ENCODE measurements at regions not wholly inside any gene's neighbourhood (a gene's known extent, or its start where the extent isn't known, plus 50 kb on each side); places are given as distances from the start of the nearest gene placed in this dataset.

DNA sequence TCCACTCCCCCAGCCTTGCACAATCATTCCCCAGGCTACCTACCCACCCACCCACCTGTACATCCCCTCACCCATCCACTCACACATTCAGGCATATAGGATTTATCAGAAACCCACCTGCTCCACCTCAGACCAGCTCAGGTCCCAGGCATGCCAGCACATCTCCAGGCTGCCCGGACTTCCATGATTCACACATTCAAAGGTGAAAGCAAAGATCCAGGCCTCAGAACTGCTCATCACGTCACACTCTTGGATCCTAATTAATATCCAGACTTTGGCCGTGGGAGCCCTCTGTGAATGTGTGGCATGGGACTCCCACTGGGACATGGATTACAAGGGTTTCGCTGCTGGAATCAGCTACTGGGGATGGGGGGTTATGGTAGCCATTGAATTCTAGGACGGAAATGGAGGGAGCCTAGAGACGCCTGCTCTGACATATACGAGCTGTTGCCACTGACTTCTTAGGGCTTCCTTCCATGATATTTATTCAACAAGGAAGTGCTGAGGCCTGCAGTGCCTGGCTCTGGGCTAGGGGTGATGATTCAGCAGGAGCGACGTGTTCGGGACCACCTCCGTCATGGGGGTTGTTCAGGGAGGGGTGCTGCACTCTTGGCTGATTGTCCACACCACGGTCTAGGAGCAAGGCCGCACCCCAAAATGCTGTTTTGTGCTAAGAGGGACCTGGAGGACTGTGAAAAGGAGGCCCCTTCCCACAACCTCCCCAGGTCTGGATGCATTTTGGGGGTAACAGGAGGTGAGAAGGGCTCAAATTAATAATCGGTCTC, 56.9 kb upstream of the ADRA2C start:
- 40% methylated on average over 8 of the region's 14 CpGs for WGBS (ENCODE audit: low lambda C conversion rate)
- Histone ChIP-seq H3K36me3 (replicated peaks in 1 of 2; ENCODE audit: control insufficient read depth in 1 of 2, insufficient read depth in 2 of 2, low read length in 2 of 2) (no peaks in the 10 kb centered on the region), H2AFZ (ENCODE audit: low read length) (no peak overlapping the region), H3K27ac (ENCODE audit: extremely low read length, insufficient read depth, low read length) (no peak overlapping the region), H3K4me2 (ENCODE audit: low read depth, low read length) (no peak overlapping the region), H3K79me2 (ENCODE audit: insufficient read depth, low read length) (no peaks in the 10 kb centered on the region), H3K9ac (ENCODE audit: insufficient read depth, low read depth, low read length) (no peak overlapping the region), H3K4me3 (replicated peaks in 1 of 3; ENCODE audit: insufficient read depth in 1 of 3, low read depth in 2 of 3, low read length in 3 of 3) (no peak overlapping the region), H3K9me3 (ENCODE audit: low read length) (no peaks in the 10 kb centered on the region), H3K4me1 (ENCODE audit: insufficient read depth, low read length) (peaks cover 15% of the 10 kb centered on the region; the same call in 1 of the 2 replicates), H3K27me3 (ENCODE audit: control insufficient read depth in 1 of 2, insufficient read depth in 2 of 2, low read length in 2 of 2) (peaks cover 12 to 70% of the 10 kb centered on the region in 2 experiments; a peak in 4 of 5 replicates), H4K20me1 (ENCODE audit: insufficient read depth, low read length) (no peaks in the 10 kb centered on the region)
- intact Hi-C loops (cut with micrococcal nuclease; ENCODE audit: unreplicated experiment) (no loop called here), in situ Hi-C loops (cut with HindIII; ENCODE audit: extremely low pct_ligation_motif_present, low pct_unique_long_range_greater_than_20kb) (no loop called here)
- BruUV-seq (replicated peaks) = no TSS peak
- no peak for DNase-seq (ENCODE audit: low spot score)
- CTCF ChIA-PET (ENCODE audit: low intra/inter-chr PET ratio, low total read pairs) = no interaction called here
- ATAC-seq = no peak
- TF ChIP-seq ZFYVE20 (CRISPR knock-in tag; IDR thresholded peaks at IDR 0.05; ENCODE audit: borderline replicate concordance, low read depth) = no peak
- no peak for FAIRE-seq
- POLR2A ChIA-PET = no interaction called here

DNA sequence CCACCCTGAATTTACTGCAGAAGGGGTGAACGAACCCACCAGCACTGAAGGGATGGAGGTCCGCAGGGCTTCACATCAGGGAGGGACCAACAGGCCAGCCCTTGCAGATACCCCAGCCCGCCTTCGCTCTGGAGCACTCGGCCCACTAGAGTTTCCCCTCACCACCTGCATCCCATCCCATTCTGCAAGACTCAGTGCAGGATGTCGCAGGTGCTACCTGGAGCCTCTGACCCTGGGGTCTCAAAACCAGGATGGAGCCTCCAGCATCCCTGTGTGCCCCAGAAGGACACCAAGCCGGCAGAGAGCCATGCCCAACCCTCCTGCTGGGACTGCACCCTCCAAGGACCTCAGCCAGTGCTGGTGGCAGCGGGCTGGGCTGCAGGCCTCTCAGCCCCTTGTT, 57.6 kb upstream of the ADRA2C start:
- in situ Hi-C loops (cut with HindIII; ENCODE audit: extremely low pct_ligation_motif_present, low pct_unique_long_range_greater_than_20kb) = no loop called here
- ChIA-PET POLR2A (no interaction called here), CTCF (ENCODE audit: low intra/inter-chr PET ratio, low total read pairs) (no interaction called here)
- H3K4me3 ChIP-seq (replicated peaks in 1 of 3; ENCODE audit: insufficient read depth in 1 of 3, low read depth in 2 of 3, low read length in 3 of 3) = no peak overlapping the region
- no peaks in the 10 kb centered on the region for H4K20me1 ChIP-seq (ENCODE audit: insufficient read depth, low read length)
- H3K79me2 ChIP-seq (ENCODE audit: insufficient read depth, low read length) = no peaks in the 10 kb centered on the region
- 47% methylated on average over 2 of the region's 8 CpGs for WGBS (ENCODE audit: low lambda C conversion rate)
- BruUV-seq (replicated peaks) = no TSS peak
- H2AFZ ChIP-seq (ENCODE audit: low read length) = no peak overlapping the region
- peaks cover 13 to 70% of the 10 kb centered on the region in 2 experiments; a peak in 4 of 5 replicates for H3K27me3 ChIP-seq (ENCODE audit: control insufficient read depth in 1 of 2, insufficient read depth in 2 of 2, low read length in 2 of 2)
- H3K4me1 ChIP-seq (ENCODE audit: insufficient read depth, low read length) = peaks cover 15% of the 10 kb centered on the region; the same call in 1 of the 2 replicates
- no peak for TF ChIP-seq NFYB (CRISPR knock-in tag; IDR thresholded peaks at IDR 0.05)
- TF ChIP-seq JUND (CRISPR knock-in tag; IDR thresholded peaks at IDR 0.05) = no peak
- no peak for TF ChIP-seq ZNF138 (CRISPR knock-in tag; IDR thresholded peaks at IDR 0.05; ENCODE audit: low read depth)
- no peak for TF ChIP-seq MXD4 (CRISPR knock-in tag; IDR thresholded peaks at IDR 0.05)
- no peak for TF ChIP-seq ZNF788 (CRISPR knock-in tag; IDR thresholded peaks at IDR 0.05; ENCODE audit: borderline replicate concordance)
- TF ChIP-seq BHLHE40 (IDR thresholded peaks at IDR 0.05; ENCODE audit: low read length) = no peak
- TF ChIP-seq NR2F6 (IDR thresholded peaks at IDR 0.05) = no peak
- TF ChIP-seq NR2F6 (CRISPR knock-in tag; IDR thresholded peaks at IDR 0.05) = no peak
- TF ChIP-seq ZHX1 (CRISPR knock-in tag; IDR thresholded peaks at IDR 0.05; ENCODE audit: low read depth) = no peak
- TF ChIP-seq SNAPC2 (CRISPR knock-in tag; IDR thresholded peaks at IDR 0.05) = no peak
- no peak for TF ChIP-seq ZNF251 (CRISPR knock-in tag; IDR thresholded peaks at IDR 0.05)
- no peak for TF ChIP-seq ZFP37 (CRISPR knock-in tag; IDR thresholded peaks at IDR 0.05; ENCODE audit: borderline replicate concordance)
- TF ChIP-seq MAF1 (CRISPR knock-in tag; IDR thresholded peaks at IDR 0.05; ENCODE audit: borderline replicate concordance) = no peak
- no peak for TF ChIP-seq ZMYM2 (CRISPR knock-in tag; IDR thresholded peaks at IDR 0.05)
- TF ChIP-seq RAD51 (IDR thresholded peaks at IDR 0.05; ENCODE audit: borderline replicate concordance) = no peak
- no peak for TF ChIP-seq ZNF562 (CRISPR knock-in tag; IDR thresholded peaks at IDR 0.05; ENCODE audit: borderline replicate concordance)
- intact Hi-C loops (cut with micrococcal nuclease; ENCODE audit: unreplicated experiment) = no loop called here
- FAIRE-seq = no peak
- no peak overlapping the region for H3K9ac ChIP-seq (ENCODE audit: insufficient read depth, low read depth, low read length)
- H3K27ac ChIP-seq (ENCODE audit: extremely low read length, insufficient read depth, low read length) = no peak overlapping the region
- ATAC-seq = no peak
- H3K9me3 ChIP-seq (ENCODE audit: low read length) = no peaks in the 10 kb centered on the region
- no peaks in the 10 kb centered on the region for H3K36me3 ChIP-seq (replicated peaks in 1 of 2; ENCODE audit: control insufficient read depth in 1 of 2, insufficient read depth in 2 of 2, low read length in 2 of 2)
- no peak overlapping the region for H3K4me2 ChIP-seq (ENCODE audit: low read depth, low read length)
- no peak for DNase-seq (ENCODE audit: low spot score)
